PC-9 (cell line): ENCODE measurements at regions not wholly inside any gene's neighbourhood (a gene's known extent, or its start where the extent isn't known, plus 50 kb on each side); places are given as distances from the start of the nearest gene placed in this dataset.

Experiments
- CTCF ChIP-seq: fragments of 200-600 bp; sonication (generic); conservative IDR thresholded peaks from 2 replicates; pipeline ENCODE4 v1.6.1; 2017; ENCODE audit warnings: mixed run types, antibody characterized with exemption, mild to moderate bottlenecking, moderate library complexity
- EZH2 ChIP-seq: fragments of 200-600 bp; sonication (generic); IDR thresholded peaks from 2 replicates; pipeline ENCODE4 v1.8.0; 2017; ENCODE audit warnings: antibody characterized with exemption, low read depth

- no peak for TF ChIP-seq CTCF
- no peak for TF ChIP-seq EZH2
These were observed 237.0 kb downstream of the NFATC2 start for GRCh38 chr20:51305316-51306052.
